GM19043 (cell line): ENCODE measurements at regions not wholly inside any gene's neighbourhood (a gene's known extent, or its start where the extent isn't known, plus 50 kb on each side); places are given as distances from the start of the nearest gene placed in this dataset.

Experiments used
- ATAC-seq: cut with Tn5 transposase; IDR thresholded peaks from one replicate; pipeline ENCODE4 v1.9.1; 2021; ENCODE audit warnings: low read depth; ENCODE audit not compliant: unreplicated experiment

GRCh38 chr4:123562994-123563750 lies 166.6 kb downstream of the SPRY1 start:
- no peak for ATAC-seq

- ATAC-seq = peak; percentile 99
Measured at GRCh38 chr4:123564758-123565346, 168.3 kb downstream of the SPRY1 start.

- ATAC-seq = no peak
Measured at GRCh38 chr4:123568936-123569335, 172.3 kb downstream of the SPRY1 start.

- no peak for ATAC-seq
Measured at GRCh38 chr4:123569541-123569940, 172.9 kb downstream of the SPRY1 start.

- ATAC-seq = no peak
Measured at GRCh38 chr4:123573866-123574508, 177.4 kb downstream of the SPRY1 start.

GRCh38 chr4:123575291-123575690 lies 178.7 kb downstream of the SPRY1 start:
- no peak for ATAC-seq

- ATAC-seq = no peak
Measured at GRCh38 chr4:123577225-123577906, 180.8 kb downstream of the SPRY1 start.

GRCh38 chr4:123578276-123579029 lies 181.9 kb downstream of the SPRY1 start:
- no peak for ATAC-seq

GRCh38 chr4:123579961-123580360 lies 183.4 kb downstream of the SPRY1 start:
- no peak for ATAC-seq

GRCh38 chr4:123580981-123581664 lies 184.5 kb downstream of the SPRY1 start:
- ATAC-seq = no peak

- ATAC-seq = no peak
Measured at GRCh38 chr4:123581802-123582201, 185.2 kb downstream of the SPRY1 start.

GRCh38 chr4:123583043-123583442 lies 186.4 kb downstream of the SPRY1 start:
- no peak for ATAC-seq

- ATAC-seq = no peak
Measured at GRCh38 chr4:123585111-123585510, 188.5 kb downstream of the SPRY1 start.

GRCh38 chr4:123587983-123588494 lies 191.4 kb downstream of the SPRY1 start:
- ATAC-seq = peak; percentile 9

- peak; percentile 61 for ATAC-seq
Measured at GRCh38 chr4:123588631-123589241, 192.1 kb downstream of the SPRY1 start.

GRCh38 chr4:123589301-123589700 lies 192.7 kb downstream of the SPRY1 start:
- no peak for ATAC-seq

GRCh38 chr4:123591875-123592274 lies 195.3 kb downstream of the SPRY1 start:
- no peak for ATAC-seq

- ATAC-seq = no peak
Measured at GRCh38 chr4:123593655-123594054, 197.1 kb downstream of the SPRY1 start.

GRCh38 chr4:123596805-123597204 lies 200.2 kb downstream of the SPRY1 start:
- ATAC-seq = no peak
